Heart left ventricle (tissue), 16 donors: ENCODE measurements at regions not wholly inside any gene's neighbourhood (a gene's known extent, or its start where the extent isn't known, plus 50 kb on each side); places are given as distances from the start of the nearest gene placed in this dataset.

Source experiments
- ATAC-seq, 4 donors: fragments of 200-7000 bp; cut with Tn5 transposase; one replicate each; pipeline ENCODE4 v1.9.1; 2020 to 2022; ENCODE audit warnings: moderate library complexity in 4 of 4, mild to moderate bottlenecking in 3 of 4, moderate number of reproducible peaks in 1 of 4
- DNase-seq, 5 donors: peaks; one replicate each; pipeline ENCODE4 v3.0.0-alpha.2; 2020
- H3K27ac ChIP-seq, 12 donors: fragments of 200-600 bp; sonication (generic) in 4 of 12; one replicate each; pipeline versions ENCODE4 v1.5.0 to v1.8.0; 2016 to 2022; ENCODE audit warnings: mild to moderate bottlenecking in 2 of 12
- H3K27me3 ChIP-seq, 9 donors: fragments of 200-600 bp; sonication (generic) in 2 of 9; one replicate each; pipeline versions ENCODE4 v1.5.1 to v1.8.0; 2016 to 2022; ENCODE audit warnings: mild to moderate bottlenecking in 3 of 9
- H3K36me3 ChIP-seq, 9 donors: fragments of 200-600 bp; sonication (generic) in 2 of 9; one replicate each; pipeline versions ENCODE4 v1.5.0 to v1.8.0; 2018 to 2022; ENCODE audit warnings: mild to moderate bottlenecking in 2 of 9
- H3K4me1 ChIP-seq, 12 donors: fragments of 200-600 bp; sonication (generic) in 4 of 12; one replicate each; pipeline versions ENCODE4 v1.5.0 to v1.8.0; 2016 to 2022; ENCODE audit warnings: mild to moderate bottlenecking in 3 of 12
- H3K4me3 ChIP-seq, 12 donors: fragments of 200-600 bp; sonication (generic) in 4 of 12; one replicate each; pipeline versions ENCODE4 v1.5.0 to v1.8.0; 2017 to 2022; ENCODE audit warnings: mild to moderate bottlenecking in 9 of 12, moderate library complexity in 4 of 12
- H3K9me3 ChIP-seq, 12 donors: fragments of 200-600 bp; sonication (generic) in 4 of 12; one replicate each; pipeline versions ENCODE4 v1.5.0 to v1.8.0; 2016 to 2022; ENCODE audit warnings: mild to moderate bottlenecking in 1 of 12
- CTCF ChIP-seq, 12 donors: fragments of 200-600 bp; sonication (generic) in 4 of 12; IDR thresholded peaks; one replicate each; pipeline versions ENCODE4 v1.5.0 to v1.8.0; 2018 to 2022; ENCODE audit warnings: antibody characterized with exemption in 12 of 12, mild to moderate bottlenecking in 5 of 12
- POLR2A ChIP-seq, 2 donors: fragments of 450-650 bp; IDR thresholded peaks; one replicate each; pipeline ENCODE4 v1.6.1; 2017; ENCODE audit warnings: antibody characterized with exemption in 2 of 2, mild to moderate bottlenecking in 2 of 2, moderate library complexity in 2 of 2
- WGBS, 4 donors: extraction: QIAGEN DNeasy Blood & Tissue Kit in 2 of 4; methylation state at CpG; one replicate each; pipeline versions ENCODE4 v1.1.5 to v1.1.7; 2013 to 2018; 5-methylcytosine and 5-hydroxymethylcytosine counted together
- intact Hi-C, 10 donors: fragments of 100-400 bp; cut with DNase I; formaldehyde crosslinking; loops; one replicate each; pipeline versions ENCODE4 v1.11.1 to v1.14.2; 2022
- donor health status: ischemic (EF 13 %, LVEDD 7.1; RV severe dilation, severe dysfunction).
- donor health status: healthy with polysubstance abuse.
- donor health status: DM: no; HTN: yes; CAD: no.
- donor health status: DM: no; HTN: no; CAD: no.
- donor health status: ischemic (EF 25% LVEDD 6.9; RV normal size, moderate dysfunction).
- donor health status: ischemic (EF 25% LVEDD 5.7; RV mildly dilated, moderate dysfunction).
- donor health status: healthy.
- donor health status: DM: yes; HTN: yes; CAD: no.
- donor health status: ischemic (EF 35%, LVEDD 5.7; RV mildly dilated, moderate dysfunction).
- donor health status: nonischemic (EF 11% LVEDD 7.7; RV severe dilation, severe dysfunction).
- donor health status: DM: yes; HTN: yes; CAD: no.
- donor health status: PGD.
- donor health status: ischemic (EF 29% LVEDD 5.4; RV normal size, mild dysfunction).
- donor health status: nonischemic (EF 23%, LVEDD 6.1; RV moderate dilation, normal function).

- intact Hi-C loops, result no loop called here
- DNase-seq, result no peak
- Histone ChIP-seq H3K4me3 (no peak overlapping the region), H3K9me3 (no peaks in the 10 kb centered on the region), H3K4me1 (peaks cover 0 to 6% (median 0%) of the 10 kb centered on the region in 12 donors), H3K27me3 (no peaks in the 10 kb centered on the region), H3K36me3 (no peaks in the 10 kb centered on the region), H3K27ac (no peak overlapping the region)
- no peak for TF ChIP-seq CTCF (IDR thresholded peaks at IDR 0.05)
- no peak for TF ChIP-seq POLR2A (IDR thresholded peaks at IDR 0.05)
- ATAC-seq, result no peak
Observed at GRCh38 chr5:108634010-108634616, 113.6 kb upstream of the FER start.

DNA sequence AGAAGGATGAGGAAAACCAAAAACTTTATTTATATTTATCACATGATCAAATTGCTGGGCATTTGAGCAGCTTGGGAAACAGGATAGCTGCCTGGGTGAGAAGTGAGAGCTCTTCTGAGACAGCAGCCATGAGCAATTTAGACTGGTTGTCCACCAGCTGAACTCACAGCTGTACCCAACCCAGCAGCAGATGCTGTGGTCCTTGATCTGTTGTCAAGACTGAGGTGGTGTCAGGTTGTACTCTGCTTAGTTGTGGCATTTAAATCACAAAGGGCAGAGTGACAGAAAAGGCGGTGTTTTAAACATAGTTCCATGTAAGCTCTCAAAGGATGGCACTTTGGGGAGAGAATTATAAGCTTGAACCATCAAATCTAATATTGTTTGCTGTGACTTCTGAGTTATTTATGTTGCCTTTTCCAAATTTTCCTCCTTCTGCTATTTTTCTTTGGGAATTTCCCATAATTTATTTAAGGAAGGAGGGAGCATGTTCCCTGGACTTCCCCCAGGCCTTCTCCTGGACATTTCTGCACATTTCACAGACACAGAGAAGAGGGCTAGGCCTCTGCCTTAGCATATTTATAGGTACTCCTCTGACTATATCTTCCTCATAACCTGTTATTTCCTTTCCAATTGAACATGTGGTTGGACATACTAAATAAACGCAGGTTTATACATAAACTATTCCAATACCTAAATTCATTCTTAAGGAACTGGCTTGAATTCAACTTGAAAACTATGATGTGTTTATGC is 117.7 kb upstream of the FER start:
- intact Hi-C loops, result no loop called here
- H3K9me3 ChIP-seq, result no peaks in the 10 kb centered on the region
- WGBS, 4 donors, result 89 to 95% (median 91%) methylated on average over 2 of the region's 2 CpGs
- DNase-seq (no peak), ATAC-seq (no peak)
- no peak for TF ChIP-seq POLR2A (IDR thresholded peaks at IDR 0.05)
- no peak for TF ChIP-seq CTCF (IDR thresholded peaks at IDR 0.05)
- H3K27me3 ChIP-seq, result no peaks in the 10 kb centered on the region
- peaks cover 0 to 6% (median 0%) of the 10 kb centered on the region in 12 donors for H3K4me1 ChIP-seq
- no peaks in the 10 kb centered on the region for H3K36me3 ChIP-seq
- no peak overlapping the region for H3K27ac ChIP-seq
- H3K4me3 ChIP-seq, result no peak overlapping the region

DNA sequence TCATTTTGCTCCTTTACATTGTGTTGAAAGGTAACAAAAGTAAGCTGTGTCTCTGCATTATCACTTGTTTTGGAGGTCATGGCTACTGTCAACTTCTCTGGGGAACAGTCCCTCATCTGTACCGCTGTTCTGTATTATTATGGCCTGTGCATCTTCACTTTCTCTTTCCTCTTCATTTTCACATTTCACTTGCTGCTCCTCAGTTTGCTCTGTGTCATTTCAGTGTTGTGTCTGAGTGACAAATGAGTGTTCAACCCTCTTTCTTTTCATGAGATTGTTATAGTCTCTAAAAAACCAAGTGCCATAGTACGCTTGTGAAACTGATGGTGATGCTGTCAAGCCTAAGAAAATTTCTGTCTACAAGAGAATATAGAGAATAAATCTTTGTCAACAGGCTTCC is 122.0 kb upstream of the FER start:
- H3K27me3 ChIP-seq, result no peaks in the 10 kb centered on the region
- no peaks in the 10 kb centered on the region for H3K9me3 ChIP-seq
- no peaks in the 10 kb centered on the region for H3K4me1 ChIP-seq
- H3K4me3 ChIP-seq, result no peak overlapping the region
- no peaks in the 10 kb centered on the region for H3K36me3 ChIP-seq
- 90 to 97% (median 94%) methylated on average over 2 of the region's 2 CpGs for WGBS, 4 donors
- TF ChIP-seq CTCF (IDR thresholded peaks at IDR 0.05), result no peak
- no peak for TF ChIP-seq POLR2A (IDR thresholded peaks at IDR 0.05)
- H3K27ac ChIP-seq, result no peak overlapping the region
- DNase-seq (no peak), ATAC-seq (no peak)
- intact Hi-C loops, result no loop called here

DNA sequence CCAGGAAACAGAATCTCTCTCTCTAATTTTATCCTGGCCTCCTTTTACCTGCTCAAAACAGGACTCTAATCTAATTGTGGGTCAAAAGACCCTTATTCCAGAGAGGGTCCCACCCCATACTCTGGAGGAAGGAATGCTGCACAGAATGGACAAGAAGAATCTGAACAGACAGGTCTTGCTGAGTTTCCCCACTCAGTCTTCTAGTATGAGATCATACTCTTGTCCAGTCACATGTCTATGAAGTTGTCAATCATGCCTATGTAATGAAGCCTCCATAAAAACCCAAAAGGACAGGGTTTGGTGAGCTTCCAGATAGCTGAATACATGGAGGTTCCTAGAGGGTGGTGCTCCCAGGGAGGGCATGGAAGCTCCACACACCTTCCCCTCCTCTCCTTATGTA is 123.9 kb upstream of the FER start:
- no peak for DNase-seq
- Histone ChIP-seq H3K4me1 (no peaks in the 10 kb centered on the region), H3K27ac (no peak overlapping the region), H3K27me3 (no peaks in the 10 kb centered on the region), H3K36me3 (no peaks in the 10 kb centered on the region), H3K9me3 (no peaks in the 10 kb centered on the region), H3K4me3 (no peak overlapping the region)
- TF ChIP-seq POLR2A (IDR thresholded peaks at IDR 0.05) (no peak), CTCF (IDR thresholded peaks at IDR 0.05) (no peak)
- intact Hi-C loops, result no loop called here
- no peak for ATAC-seq
